Natural killer cell treated with Interleukin-12 subunit alpha and Interleukin-12 subunit beta and Interleukin-15 and Interleukin-18, amount 100 ng/mL, for 72 hours (primary cell): ENCODE measurements at regions not wholly inside any gene's neighbourhood (a gene's known extent, or its start where the extent isn't known, plus 50 kb on each side); places are given as distances from the start of the nearest gene placed in this dataset.

Experiments
- ATAC-seq, 2 donors: fragments of 150-1000 bp; cut with Tn5 transposase in 1 of 2; sonication (Bioruptor Pico), chemical (Tn5 transposase) in 1 of 2; 2 replicates each; pipeline ENCODE4 v1.10.0; 2021
- DNase-seq: peaks from one replicate; pipeline ENCODE4 v3.0.0; 2022; ENCODE audit warnings: low spot score
- H3K27ac Mint-ChIP-seq, 2 donors: 1 replicate in 1 of 2; 2 replicates in 1 of 2; pipeline ENCODE4 v1.8.0; 2022; ENCODE audit warnings: mixed read lengths in 2 of 2, mild to moderate bottlenecking in 1 of 2, moderate library complexity in 1 of 2
- H3K27me3 Mint-ChIP-seq, 2 donors: 1 replicate in 1 of 2; 2 replicates in 1 of 2; pipeline ENCODE4 v1.8.0; 2022; ENCODE audit warnings: mixed read lengths in 2 of 2
- H3K36me3 Mint-ChIP-seq: one replicate; pipeline ENCODE4 v1.8.0; 2022; ENCODE audit warnings: mixed read lengths
- H3K4me1 Mint-ChIP-seq, 2 donors: 1 replicate in 1 of 2; 2 replicates in 1 of 2; pipeline ENCODE4 v1.8.0; 2022; ENCODE audit warnings: low read depth in 2 of 2, mixed read lengths in 2 of 2, mild to moderate bottlenecking in 1 of 2
- H3K4me3 Mint-ChIP-seq: one replicate; pipeline ENCODE4 v1.8.0; 2022; ENCODE audit warnings: mixed read lengths
- H3K9me3 Mint-ChIP-seq: 2 replicates; pipeline ENCODE4 v1.8.0; 2022; ENCODE audit warnings: mixed read lengths

- H3K4me1 Mint-ChIP-seq, result no peaks in the 10 kb centered on the region
- peaks cover 14% of the 10 kb centered on the region for H3K9me3 Mint-ChIP-seq
- H3K4me3 Mint-ChIP-seq, result no peak overlapping the region
- ATAC-seq, result no peak
- no peak for DNase-seq
- no peaks in the 10 kb centered on the region for H3K27me3 Mint-ChIP-seq
- no peak overlapping the region for H3K27ac Mint-ChIP-seq
- H3K36me3 Mint-ChIP-seq, result peaks cover 15% of the 10 kb centered on the region
Measured at GRCh38 chr6:65908065-65908464, 201.0 kb upstream of the EYS start.

- no peaks in the 10 kb centered on the region for H3K4me1 Mint-ChIP-seq
- H3K9me3 Mint-ChIP-seq, result peaks cover 11% of the 10 kb centered on the region
- H3K36me3 Mint-ChIP-seq, result peaks cover 15% of the 10 kb centered on the region
- DNase-seq (no peak), ATAC-seq (no peak)
- H3K27ac Mint-ChIP-seq, result no peak overlapping the region
- no peak overlapping the region for H3K4me3 Mint-ChIP-seq
- H3K27me3 Mint-ChIP-seq, result no peaks in the 10 kb centered on the region
Measured at GRCh38 chr6:65903992-65904391, 197.0 kb upstream of the EYS start.

GRCh38 chr6:65900928-65901327, 193.9 kb upstream of the EYS start:
- DNase-seq (no peak), ATAC-seq (no peak)
- Mint-ChIP-seq H3K4me1 (no peaks in the 10 kb centered on the region), H3K9me3 (peaks cover 11% of the 10 kb centered on the region), H3K27ac (no peak overlapping the region), H3K36me3 (peaks cover 17% of the 10 kb centered on the region), H3K4me3 (no peak overlapping the region), H3K27me3 (no peaks in the 10 kb centered on the region)

- H3K4me1 Mint-ChIP-seq, result no peaks in the 10 kb centered on the region
- H3K36me3 Mint-ChIP-seq, result peaks cover 8% of the 10 kb centered on the region
- DNase-seq (no peak), ATAC-seq (no peak)
- no peak overlapping the region for H3K27ac Mint-ChIP-seq
- H3K9me3 Mint-ChIP-seq, result peaks cover 10% of the 10 kb centered on the region
- H3K27me3 Mint-ChIP-seq, result no peaks in the 10 kb centered on the region
- H3K4me3 Mint-ChIP-seq, result no peak overlapping the region
Measured at GRCh38 chr6:65896140-65896539, 189.1 kb upstream of the EYS start.

GRCh38 chr6:65876668-65877067, 169.6 kb upstream of the EYS start:
- no peak for ATAC-seq
- DNase-seq, result no peak
- H3K9me3 Mint-ChIP-seq, result peaks cover 3% of the 10 kb centered on the region

GRCh38 chr6:65852369-65852852, 145.4 kb upstream of the EYS start:
- ATAC-seq, result no peak
- H3K4me3 Mint-ChIP-seq, result no peak overlapping the region

More at GRCh38 chr6:65876668-65877067, 169.6 kb upstream of the EYS start:
- peaks cover 6% of the 10 kb centered on the region for H3K36me3 Mint-ChIP-seq
- H3K4me1 Mint-ChIP-seq, result no peaks in the 10 kb centered on the region
- H3K4me3 Mint-ChIP-seq, result no peak overlapping the region
- no peaks in the 10 kb centered on the region for H3K27me3 Mint-ChIP-seq
- no peak overlapping the region for H3K27ac Mint-ChIP-seq

GRCh38 chr6:65830151-65830550, 123.1 kb upstream of the EYS start:
- no peak for ATAC-seq
- H3K27ac Mint-ChIP-seq, result no peak overlapping the region
- no peak for DNase-seq
- H3K4me1 Mint-ChIP-seq, result no peaks in the 10 kb centered on the region
- peaks cover 10% of the 10 kb centered on the region for H3K9me3 Mint-ChIP-seq
- H3K36me3 Mint-ChIP-seq, result peaks cover 11% of the 10 kb centered on the region
- H3K27me3 Mint-ChIP-seq, result no peaks in the 10 kb centered on the region
- no peak overlapping the region for H3K4me3 Mint-ChIP-seq

More at GRCh38 chr6:65852369-65852852, 145.4 kb upstream of the EYS start:
- Mint-ChIP-seq H3K36me3 (no peaks in the 10 kb centered on the region), H3K27ac (no peak overlapping the region), H3K27me3 (no peaks in the 10 kb centered on the region), H3K4me1 (no peaks in the 10 kb centered on the region), H3K9me3 (peaks cover 19% of the 10 kb centered on the region)
- no peak for DNase-seq

GRCh38 chr6:65819152-65819551, 112.1 kb upstream of the EYS start:
- peaks cover 28% of the 10 kb centered on the region for H3K9me3 Mint-ChIP-seq
- no peaks in the 10 kb centered on the region for H3K27me3 Mint-ChIP-seq
- no peaks in the 10 kb centered on the region for H3K4me1 Mint-ChIP-seq
- H3K36me3 Mint-ChIP-seq, result peaks cover 8% of the 10 kb centered on the region
- no peak for DNase-seq
- H3K27ac Mint-ChIP-seq, result no peak overlapping the region
- no peak for ATAC-seq
- H3K4me3 Mint-ChIP-seq, result no peak overlapping the region

GRCh38 chr6:65818576-65818975, 111.5 kb upstream of the EYS start:
- Mint-ChIP-seq H3K4me1 (no peaks in the 10 kb centered on the region), H3K36me3 (peaks cover 8% of the 10 kb centered on the region), H3K27me3 (no peaks in the 10 kb centered on the region), H3K9me3 (peaks cover 24% of the 10 kb centered on the region), H3K27ac (no peak overlapping the region), H3K4me3 (no peak overlapping the region)
- ATAC-seq, result no peak
- DNase-seq, result no peak

- Mint-ChIP-seq H3K4me1 (no peaks in the 10 kb centered on the region), H3K9me3 (peaks cover 24% of the 10 kb centered on the region), H3K27ac (no peak overlapping the region), H3K27me3 (no peaks in the 10 kb centered on the region), H3K36me3 (peaks cover 8% of the 10 kb centered on the region), H3K4me3 (no peak overlapping the region)
- ATAC-seq (no peak), DNase-seq (no peak)
Measured at GRCh38 chr6:65816991-65817390, 110.0 kb upstream of the EYS start.

- H3K4me1 Mint-ChIP-seq, result no peaks in the 10 kb centered on the region
- no peaks in the 10 kb centered on the region for H3K36me3 Mint-ChIP-seq
- H3K9me3 Mint-ChIP-seq, result peaks cover 12% of the 10 kb centered on the region
- ATAC-seq (no peak), DNase-seq (no peak)
- H3K4me3 Mint-ChIP-seq, result no peak overlapping the region
- H3K27ac Mint-ChIP-seq, result no peak overlapping the region
- H3K27me3 Mint-ChIP-seq, result no peaks in the 10 kb centered on the region
Measured at GRCh38 chr6:65814071-65814470, 107.0 kb upstream of the EYS start.

- H3K27ac Mint-ChIP-seq, result no peak overlapping the region
- DNase-seq, result no peak
- no peak overlapping the region for H3K4me3 Mint-ChIP-seq
- H3K4me1 Mint-ChIP-seq, result no peaks in the 10 kb centered on the region
- no peaks in the 10 kb centered on the region for H3K27me3 Mint-ChIP-seq
- no peaks in the 10 kb centered on the region for H3K36me3 Mint-ChIP-seq
- peaks cover 7% of the 10 kb centered on the region for H3K9me3 Mint-ChIP-seq
- ATAC-seq, result no peak
Measured at GRCh38 chr6:65803186-65803585, 96.2 kb upstream of the EYS start.

- peaks cover 8% of the 10 kb centered on the region for H3K9me3 Mint-ChIP-seq
- no peak for DNase-seq
- no peak for ATAC-seq
- no peak overlapping the region for H3K27ac Mint-ChIP-seq
- H3K27me3 Mint-ChIP-seq, result no peaks in the 10 kb centered on the region
- H3K4me1 Mint-ChIP-seq, result no peaks in the 10 kb centered on the region
- no peak overlapping the region for H3K4me3 Mint-ChIP-seq
- H3K36me3 Mint-ChIP-seq, result peaks cover 4% of the 10 kb centered on the region
Measured at GRCh38 chr6:65799389-65799788, 92.4 kb upstream of the EYS start.

- no peaks in the 10 kb centered on the region for H3K27me3 Mint-ChIP-seq
- no peak overlapping the region for H3K4me3 Mint-ChIP-seq
- DNase-seq, result no peak
- peaks cover 4% of the 10 kb centered on the region for H3K36me3 Mint-ChIP-seq
- no peak overlapping the region for H3K27ac Mint-ChIP-seq
- ATAC-seq, result no peak
- peaks cover 6% of the 10 kb centered on the region for H3K9me3 Mint-ChIP-seq
- no peaks in the 10 kb centered on the region for H3K4me1 Mint-ChIP-seq
Measured at GRCh38 chr6:65798280-65799014, 91.4 kb upstream of the EYS start.

- H3K4me1 Mint-ChIP-seq, result no peaks in the 10 kb centered on the region
- H3K9me3 Mint-ChIP-seq, result peaks cover 18% of the 10 kb centered on the region
- ATAC-seq (no peak), DNase-seq (no peak)
- H3K27me3 Mint-ChIP-seq, result no peaks in the 10 kb centered on the region
- H3K27ac Mint-ChIP-seq, result no peak overlapping the region
- peaks cover 10% of the 10 kb centered on the region for H3K36me3 Mint-ChIP-seq
- H3K4me3 Mint-ChIP-seq, result no peak overlapping the region
Measured at GRCh38 chr6:65790666-65791065, 83.6 kb upstream of the EYS start.
